ENCODE measurements at regions not wholly inside any gene's neighbourhood (a gene's known extent, or its start where the extent isn't known, plus 50 kb on each side); places are given as distances from the start of the nearest gene placed in this dataset.

- Histone ChIP-seq H3K27ac (no peak overlapping the region), H3K27me3 (no peaks in the 10 kb centered on the region)
- TF ChIP-seq Cebpa-rat (IDR thresholded peaks at IDR 0.05): no peak
Observed at GRCh38 chr10:4718544-4718943, 107.5 kb upstream of the AKR1E2 start.

GRCh38 chr10:4717670-4718069 lies 108.3 kb upstream of the AKR1E2 start:
- Histone ChIP-seq H3K4me3 (no peak overlapping the region), H3K9ac (no peak overlapping the region), H4K20me1 (no peaks in the 10 kb centered on the region), H3K9me3 (no peaks in the 10 kb centered on the region), H3K4me1 (no peaks in the 10 kb centered on the region), H3K27ac (no peak overlapping the region), H3K4me2 (no peak overlapping the region), H3K27me3 (no peaks in the 10 kb centered on the region), H3K36me3 (no peaks in the 10 kb centered on the region)
- TF ChIP-seq Cebpa-rat (IDR thresholded peaks at IDR 0.05): no peak

More at GRCh38 chr10:4718544-4718943, 107.5 kb upstream of the AKR1E2 start:
- H3K4me2 ChIP-seq: no peak overlapping the region
- H3K4me3 ChIP-seq: no peak overlapping the region
- no peaks in the 10 kb centered on the region for H4K20me1 ChIP-seq
- H3K9me3 ChIP-seq: no peaks in the 10 kb centered on the region
- H3K9ac ChIP-seq: no peak overlapping the region
- no peaks in the 10 kb centered on the region for H3K4me1 ChIP-seq
- no peaks in the 10 kb centered on the region for H3K36me3 ChIP-seq

- Histone ChIP-seq H3K9me3 (no peaks in the 10 kb centered on the region), H3K27ac (no peak overlapping the region), H3K4me3 (no peak overlapping the region), H3K27me3 (no peaks in the 10 kb centered on the region), H3K9ac (no peak overlapping the region), H4K20me1 (no peaks in the 10 kb centered on the region), H3K36me3 (no peaks in the 10 kb centered on the region), H3K4me1 (no peaks in the 10 kb centered on the region), H3K4me2 (no peak overlapping the region)
- TF ChIP-seq Cebpa-rat (IDR thresholded peaks at IDR 0.05): no peak
Observed at GRCh38 chr10:4710858-4711257, 115.1 kb upstream of the AKR1E2 start.

GRCh38 chr10:4708123-4708759 lies 117.8 kb upstream of the AKR1E2 start:
- TF ChIP-seq Cebpa-rat (IDR thresholded peaks at IDR 0.05): no peak
- H3K9ac ChIP-seq: no peak overlapping the region
- H3K27me3 ChIP-seq: no peaks in the 10 kb centered on the region
- H3K27ac ChIP-seq: no peak overlapping the region
- no peak overlapping the region for H3K4me2 ChIP-seq
- no peaks in the 10 kb centered on the region for H4K20me1 ChIP-seq
- no peaks in the 10 kb centered on the region for H3K9me3 ChIP-seq
- peaks cover 12% of the 10 kb centered on the region for H3K4me1 ChIP-seq
- H3K36me3 ChIP-seq: no peaks in the 10 kb centered on the region
- no peak overlapping the region for H3K4me3 ChIP-seq

GRCh38 chr10:4707221-4707620 lies 118.8 kb upstream of the AKR1E2 start:
- peaks cover 12% of the 10 kb centered on the region for H3K4me1 ChIP-seq
- H3K4me3 ChIP-seq: no peak overlapping the region
- H3K36me3 ChIP-seq: no peaks in the 10 kb centered on the region
- no peak overlapping the region for H3K4me2 ChIP-seq
- H3K27ac ChIP-seq: no peak overlapping the region
- H3K27me3 ChIP-seq: no peaks in the 10 kb centered on the region
- no peaks in the 10 kb centered on the region for H4K20me1 ChIP-seq
- TF ChIP-seq Cebpa-rat (IDR thresholded peaks at IDR 0.05): no peak
- no peak overlapping the region for H3K9ac ChIP-seq
- no peaks in the 10 kb centered on the region for H3K9me3 ChIP-seq

GRCh38 chr10:4704034-4704545 lies 121.9 kb upstream of the AKR1E2 start:
- H3K9ac ChIP-seq: no peak overlapping the region
- peaks cover 12% of the 10 kb centered on the region for H3K4me1 ChIP-seq
- H3K9me3 ChIP-seq: no peaks in the 10 kb centered on the region
- no peak overlapping the region for H3K27ac ChIP-seq
- no peak overlapping the region for H3K4me3 ChIP-seq
- H4K20me1 ChIP-seq: no peaks in the 10 kb centered on the region
- no peak for TF ChIP-seq Cebpa-rat (IDR thresholded peaks at IDR 0.05)
- H3K27me3 ChIP-seq: no peaks in the 10 kb centered on the region
- peak overlapping the region; percentile 12 for H3K4me2 ChIP-seq
- no peaks in the 10 kb centered on the region for H3K36me3 ChIP-seq

- TF ChIP-seq Cebpa-rat (IDR thresholded peaks at IDR 0.05): no peak
- H4K20me1 ChIP-seq: no peaks in the 10 kb centered on the region
- H3K9ac ChIP-seq: no peak overlapping the region
- H3K4me1 ChIP-seq: peaks cover 12% of the 10 kb centered on the region
- H3K27ac ChIP-seq: no peak overlapping the region
- H3K4me3 ChIP-seq: no peak overlapping the region
- H3K4me2 ChIP-seq: no peak overlapping the region
- no peaks in the 10 kb centered on the region for H3K9me3 ChIP-seq
- no peaks in the 10 kb centered on the region for H3K36me3 ChIP-seq
- no peaks in the 10 kb centered on the region for H3K27me3 ChIP-seq
Observed at GRCh38 chr10:4701016-4701415, 125.0 kb upstream of the AKR1E2 start.

- Histone ChIP-seq H3K36me3 (no peaks in the 10 kb centered on the region), H3K9ac (no peak overlapping the region), H3K4me2 (no peak overlapping the region), H3K4me3 (no peak overlapping the region), H3K4me1 (peaks cover 12% of the 10 kb centered on the region), H4K20me1 (no peaks in the 10 kb centered on the region), H3K27ac (no peak overlapping the region), H3K27me3 (no peaks in the 10 kb centered on the region), H3K9me3 (no peaks in the 10 kb centered on the region)
- TF ChIP-seq Cebpa-rat (IDR thresholded peaks at IDR 0.05): no peak
Observed at GRCh38 chr10:4699950-4700730, 125.9 kb upstream of the AKR1E2 start.

GRCh38 chr10:4698075-4698474 lies 127.9 kb upstream of the AKR1E2 start:
- Histone ChIP-seq H3K9ac (no peak overlapping the region), H3K27me3 (no peaks in the 10 kb centered on the region), H3K27ac (no peak overlapping the region), H3K4me3 (no peak overlapping the region), H3K4me1 (no peaks in the 10 kb centered on the region), H3K9me3 (no peaks in the 10 kb centered on the region), H3K36me3 (no peaks in the 10 kb centered on the region), H3K4me2 (no peak overlapping the region), H4K20me1 (no peaks in the 10 kb centered on the region)
- no peak for TF ChIP-seq Cebpa-rat (IDR thresholded peaks at IDR 0.05)

GRCh38 chr10:4696186-4696585 lies 129.8 kb upstream of the AKR1E2 start:
- H3K27ac ChIP-seq: no peak overlapping the region
- H3K4me3 ChIP-seq: no peak overlapping the region
- no peak overlapping the region for H3K4me2 ChIP-seq
- TF ChIP-seq Cebpa-rat (IDR thresholded peaks at IDR 0.05): no peak
- H3K9ac ChIP-seq: no peak overlapping the region
- no peaks in the 10 kb centered on the region for H3K4me1 ChIP-seq
- no peaks in the 10 kb centered on the region for H3K27me3 ChIP-seq
- no peaks in the 10 kb centered on the region for H3K36me3 ChIP-seq
- no peaks in the 10 kb centered on the region for H4K20me1 ChIP-seq
- H3K9me3 ChIP-seq: no peaks in the 10 kb centered on the region
